ENCODE measurements at regions not wholly inside any gene's neighbourhood (a gene's known extent, or its start where the extent isn't known, plus 50 kb on each side); places are given as distances from the start of the nearest gene placed in this dataset.

DNA sequence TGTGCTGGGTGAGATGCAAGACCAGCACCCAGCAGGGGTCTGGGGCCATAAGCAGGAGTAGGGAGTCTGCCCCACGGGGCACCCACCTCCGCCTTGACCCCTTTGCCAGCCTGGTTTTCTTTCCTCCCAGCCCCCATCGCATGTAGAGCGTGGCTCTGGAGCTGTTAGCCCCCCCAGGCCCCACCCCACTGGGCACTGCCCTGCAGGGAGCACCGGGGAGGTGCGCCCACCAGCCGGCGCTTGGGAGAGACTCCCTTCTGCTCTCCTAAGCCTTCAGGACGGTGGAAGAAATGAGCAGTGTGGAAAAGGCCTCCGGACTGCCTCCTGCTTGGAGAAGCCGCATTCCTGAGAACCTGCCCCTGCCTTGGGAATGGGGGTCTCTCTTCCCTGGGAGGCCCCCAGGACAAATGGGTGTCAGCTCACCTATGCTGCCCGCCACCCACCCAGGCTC lies 186.2 kb downstream of the IRF8 start:
- Mint-ChIP-seq H3K27me3 (peaks cover 10% of the 10 kb centered on the region), H3K27ac (no peak overlapping the region), H3K4me3 (no peak overlapping the region), H3K4me1 (peaks cover 5% of the 10 kb centered on the region), H3K36me3 (no peaks in the 10 kb centered on the region), H3K9me3 (no peaks in the 10 kb centered on the region)
- no peak for DNase-seq

DNA sequence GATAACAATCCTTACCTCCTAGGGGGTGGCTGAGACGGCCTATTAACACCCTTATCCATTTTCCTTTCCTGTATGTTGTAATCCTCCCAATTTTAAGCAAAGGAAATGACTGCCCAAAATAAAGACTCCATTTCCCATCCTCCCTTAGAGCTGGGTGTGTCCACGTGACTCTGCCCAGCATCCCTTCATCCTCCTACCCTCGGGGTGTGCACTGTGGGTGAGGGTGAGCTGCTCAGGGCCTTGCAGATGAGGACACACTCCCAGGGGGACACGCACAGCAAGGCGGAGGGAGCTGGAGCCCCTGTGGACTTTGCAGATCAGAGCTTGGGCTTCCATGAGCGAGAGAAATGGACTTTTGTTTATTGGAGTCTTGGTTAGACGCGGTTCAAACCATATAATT lies 186.8 kb downstream of the IRF8 start:
- H3K4me3 Mint-ChIP-seq = no peak overlapping the region
- H3K27ac Mint-ChIP-seq = peak overlapping the region; percentile 50
- H3K9me3 Mint-ChIP-seq = no peaks in the 10 kb centered on the region
- H3K4me1 Mint-ChIP-seq = peaks cover 7% of the 10 kb centered on the region
- H3K36me3 Mint-ChIP-seq = no peaks in the 10 kb centered on the region
- no peak for DNase-seq
- H3K27me3 Mint-ChIP-seq = peaks cover 10% of the 10 kb centered on the region

DNA sequence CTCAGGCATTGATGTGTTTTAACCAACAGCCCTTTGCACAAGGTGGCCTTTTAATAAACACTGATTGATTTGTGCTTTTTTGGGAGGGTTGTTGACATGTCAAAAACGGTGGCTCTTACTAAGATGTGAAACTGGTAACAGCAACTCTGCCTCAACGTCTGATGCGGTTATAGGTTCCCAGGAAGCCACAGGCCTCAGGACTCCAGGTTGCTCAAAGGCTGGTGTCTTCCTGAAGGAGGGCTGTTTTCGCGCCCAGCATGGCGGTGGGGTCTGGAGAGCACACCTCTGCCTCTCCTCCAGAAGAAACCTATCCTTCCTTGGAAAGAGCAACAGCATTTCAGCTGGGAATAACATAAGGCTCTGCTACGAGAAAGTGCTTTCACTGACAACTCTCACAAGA lies 187.5 kb downstream of the IRF8 start:
- Mint-ChIP-seq H3K36me3 (no peaks in the 10 kb centered on the region), H3K9me3 (no peaks in the 10 kb centered on the region), H3K4me1 (peaks cover 7% of the 10 kb centered on the region), H3K4me3 (no peak overlapping the region), H3K27ac (no peak overlapping the region), H3K27me3 (peaks cover 10% of the 10 kb centered on the region)
- DNase-seq = no peak

DNA sequence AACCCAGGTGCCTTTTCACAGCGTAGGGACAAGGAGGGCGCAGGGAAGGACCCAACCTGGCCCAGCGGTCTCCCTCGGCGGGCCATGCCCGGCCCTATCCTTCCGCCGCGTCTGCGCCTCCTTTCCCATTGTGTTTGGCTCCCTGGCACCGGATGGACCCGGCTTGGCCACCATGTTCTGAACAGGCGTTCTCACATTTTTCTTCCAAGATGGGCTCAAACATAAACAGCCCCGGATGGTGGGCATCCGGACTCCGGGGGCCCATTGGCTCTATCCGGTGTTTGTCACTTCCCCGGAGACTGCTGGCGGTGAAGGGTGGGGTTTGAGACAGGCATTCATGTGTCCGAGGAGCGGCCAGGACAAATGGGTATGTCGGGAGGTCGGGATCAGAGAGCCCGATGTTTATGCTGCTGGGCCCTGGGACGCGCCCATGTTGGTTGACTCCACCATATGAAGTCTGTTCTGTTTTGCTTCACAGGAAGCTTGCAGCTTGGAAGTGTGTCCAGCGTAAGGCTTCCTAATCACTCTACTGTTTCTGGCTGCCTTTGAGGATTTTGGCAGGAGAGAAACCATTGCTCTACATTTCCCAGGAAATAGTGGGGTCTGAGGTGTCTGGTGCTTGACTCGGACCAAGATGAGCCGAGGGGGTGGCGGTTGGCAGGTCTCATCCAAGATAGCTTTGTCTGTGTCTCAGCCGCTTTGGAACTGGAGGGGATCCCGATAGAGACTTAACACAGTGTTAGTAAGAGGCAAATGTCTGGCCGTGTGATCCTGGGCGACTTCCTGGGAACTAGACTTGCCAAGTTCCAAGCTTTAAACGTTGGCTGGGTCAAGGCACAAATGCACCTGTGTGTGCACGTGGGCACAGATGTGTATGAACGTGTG lies 188.3 kb downstream of the IRF8 start:
- Mint-ChIP-seq H3K4me1 (peaks cover 7% of the 10 kb centered on the region), H3K4me3 (no peak overlapping the region), H3K27ac (no peak overlapping the region), H3K9me3 (no peaks in the 10 kb centered on the region), H3K27me3 (peaks cover 10% of the 10 kb centered on the region), H3K36me3 (no peaks in the 10 kb centered on the region)
- DNase-seq = no peak

DNA sequence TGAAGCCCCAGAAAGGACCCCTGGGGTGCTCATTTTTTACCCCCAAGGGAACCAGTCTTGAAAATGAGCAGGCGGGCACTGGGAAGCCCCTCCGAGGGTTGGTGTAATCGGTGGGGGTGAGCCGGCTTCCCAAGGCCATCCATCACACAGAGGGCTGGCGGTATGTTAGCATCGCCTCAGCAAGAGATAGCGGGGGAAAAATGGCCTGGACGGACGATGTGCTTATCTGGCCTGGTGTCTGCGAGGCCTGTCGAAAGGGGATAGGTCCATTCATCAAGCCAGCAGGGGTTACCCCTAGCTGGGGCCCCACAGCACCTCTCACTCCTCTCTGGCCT lies 188.9 kb downstream of the IRF8 start:
- no peaks in the 10 kb centered on the region for H3K36me3 Mint-ChIP-seq
- peaks cover 4% of the 10 kb centered on the region for H3K27me3 Mint-ChIP-seq
- H3K9me3 Mint-ChIP-seq = no peaks in the 10 kb centered on the region
- no peak overlapping the region for H3K27ac Mint-ChIP-seq
- no peak overlapping the region for H3K4me3 Mint-ChIP-seq
- peaks cover 7% of the 10 kb centered on the region for H3K4me1 Mint-ChIP-seq
- DNase-seq = no peak

DNA sequence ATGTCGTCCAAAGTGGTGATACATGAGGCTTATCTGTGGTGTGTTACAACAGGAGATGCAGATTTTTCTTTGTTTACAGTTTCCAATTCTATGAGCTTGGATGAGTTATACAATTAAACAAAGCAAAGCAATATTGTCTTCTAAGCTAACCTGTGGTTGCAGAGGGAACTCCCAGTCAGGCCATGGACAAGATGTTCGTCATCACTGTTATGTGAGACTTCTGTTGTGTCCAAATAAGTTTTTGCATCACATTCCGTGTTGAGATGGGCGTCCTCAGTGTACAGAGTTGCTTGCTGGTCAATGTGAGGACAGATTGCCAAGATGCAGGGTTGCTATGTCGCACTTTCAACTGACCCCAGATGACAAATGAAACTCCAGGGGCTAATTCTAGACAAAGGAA lies 189.3 kb downstream of the IRF8 start:
- Mint-ChIP-seq H3K36me3 (no peaks in the 10 kb centered on the region), H3K27me3 (peaks cover 4% of the 10 kb centered on the region), H3K9me3 (no peaks in the 10 kb centered on the region), H3K27ac (no peak overlapping the region), H3K4me3 (no peak overlapping the region), H3K4me1 (peaks cover 7% of the 10 kb centered on the region)
- DNase-seq = no peak

DNA sequence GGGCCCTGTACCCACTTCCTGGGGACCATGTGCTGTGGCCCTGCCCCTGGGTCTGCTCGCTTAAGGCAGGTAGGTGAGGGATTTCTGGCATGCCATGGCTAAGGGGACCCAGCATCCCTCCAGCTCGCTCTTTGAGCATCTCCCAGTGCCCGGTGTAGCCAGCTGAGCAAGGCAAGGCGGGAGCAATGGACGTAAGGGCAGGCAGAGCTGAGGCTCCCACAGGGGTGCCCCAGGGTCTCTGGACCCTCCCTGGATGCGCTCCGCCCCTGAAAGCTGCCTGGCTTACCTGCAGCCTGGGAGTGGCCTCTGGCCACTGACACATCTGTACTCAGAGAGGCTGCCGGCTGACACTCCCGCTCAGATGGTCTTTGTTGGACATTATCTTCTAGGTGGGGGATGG lies 189.9 kb downstream of the IRF8 start:
- Mint-ChIP-seq H3K4me1 (peaks cover 7% of the 10 kb centered on the region), H3K27ac (no peak overlapping the region), H3K4me3 (no peak overlapping the region), H3K27me3 (no peaks in the 10 kb centered on the region), H3K9me3 (no peaks in the 10 kb centered on the region), H3K36me3 (no peaks in the 10 kb centered on the region)
- no peak for DNase-seq

DNA sequence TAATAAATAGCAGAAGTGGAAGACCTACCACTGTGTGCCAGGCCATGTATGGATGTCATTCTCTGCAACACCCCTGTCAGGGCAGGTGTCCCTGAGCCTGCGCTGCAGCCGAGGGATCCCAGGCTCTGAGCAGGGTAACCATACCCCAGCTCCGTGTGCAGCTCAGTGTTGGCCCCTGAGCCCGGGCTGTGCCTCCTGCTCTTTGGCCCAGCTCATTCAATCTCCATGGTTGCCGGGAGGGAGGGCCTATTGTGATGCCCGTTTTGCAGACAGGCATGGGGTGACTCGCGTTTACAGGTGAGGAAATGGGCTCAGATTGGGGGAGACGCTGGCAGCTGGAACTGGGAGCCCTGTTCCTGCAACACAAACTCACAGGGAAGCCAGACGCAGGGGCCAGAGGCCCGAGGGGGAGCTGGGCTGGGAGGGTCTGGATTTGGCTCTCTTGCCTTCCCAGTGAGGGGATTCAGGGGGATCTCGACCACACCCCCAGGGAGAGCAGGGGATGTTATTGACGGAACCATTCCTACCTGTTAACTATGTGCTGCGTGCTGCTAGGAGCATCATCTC lies 190.5 kb downstream of the IRF8 start:
- no peaks in the 10 kb centered on the region for H3K27me3 Mint-ChIP-seq
- H3K4me1 Mint-ChIP-seq = peaks cover 7% of the 10 kb centered on the region
- H3K4me3 Mint-ChIP-seq = no peak overlapping the region
- no peaks in the 10 kb centered on the region for H3K9me3 Mint-ChIP-seq
- no peak overlapping the region for H3K27ac Mint-ChIP-seq
- DNase-seq = no peak
- H3K36me3 Mint-ChIP-seq = no peaks in the 10 kb centered on the region

DNA sequence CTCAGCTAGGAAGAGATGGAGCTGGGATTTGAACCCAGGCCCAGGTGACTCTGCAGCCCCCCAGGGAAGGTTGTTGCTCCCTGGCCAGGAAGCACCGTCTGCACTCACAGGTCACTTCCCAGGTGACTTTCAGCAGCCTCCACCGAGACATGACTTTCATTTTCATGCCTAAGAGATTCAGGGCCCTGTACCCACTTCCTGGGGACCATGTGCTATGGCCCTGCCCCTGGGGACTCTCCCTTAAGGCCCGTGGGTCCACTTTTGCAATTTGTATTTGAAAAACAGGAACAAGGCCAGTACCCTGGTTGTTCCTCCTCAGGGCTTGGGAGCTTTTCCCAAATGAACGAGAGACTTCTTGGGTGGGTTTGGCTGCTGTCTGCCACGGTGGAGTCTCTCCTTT lies 191.0 kb downstream of the IRF8 start:
- H3K4me3 Mint-ChIP-seq = no peak overlapping the region
- peaks cover 7% of the 10 kb centered on the region for H3K4me1 Mint-ChIP-seq
- H3K9me3 Mint-ChIP-seq = no peaks in the 10 kb centered on the region
- no peak overlapping the region for H3K27ac Mint-ChIP-seq
- no peaks in the 10 kb centered on the region for H3K27me3 Mint-ChIP-seq
- no peak for DNase-seq
- no peaks in the 10 kb centered on the region for H3K36me3 Mint-ChIP-seq

DNA sequence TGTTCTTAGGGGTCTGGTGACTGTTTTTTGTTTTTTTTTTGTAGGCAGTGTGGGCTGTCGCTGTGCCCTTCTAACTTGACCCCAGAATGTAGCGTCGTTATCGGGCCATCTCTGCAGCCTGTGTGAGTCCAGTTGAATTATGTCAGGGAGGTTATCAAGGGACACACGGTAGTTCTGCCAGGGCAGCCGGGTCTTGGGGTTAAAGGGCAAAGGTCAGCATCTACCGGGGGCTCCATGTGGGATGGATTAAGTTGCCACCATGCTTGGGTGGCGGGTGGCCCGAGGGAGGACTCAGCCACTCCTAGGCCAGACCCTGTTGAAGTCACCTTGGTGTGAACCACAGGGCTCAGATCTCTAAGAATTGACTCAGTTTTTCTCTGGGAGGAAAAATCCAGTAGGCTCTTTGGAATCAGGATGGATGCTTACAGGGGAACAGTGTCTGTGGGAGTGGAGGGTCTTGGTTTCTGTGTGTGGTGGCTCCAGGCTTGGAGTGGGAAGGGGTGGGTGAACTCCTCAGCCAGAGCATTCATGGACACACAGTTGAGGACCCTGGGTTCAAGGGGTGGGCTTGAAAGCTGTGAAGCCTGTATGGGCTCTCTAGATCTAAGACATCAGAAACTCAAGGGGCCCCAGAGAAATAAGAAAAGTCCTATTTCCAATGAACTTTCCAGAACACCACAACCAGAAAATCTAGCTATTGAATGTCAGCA lies 191.7 kb downstream of the IRF8 start:
- no peak overlapping the region for H3K27ac Mint-ChIP-seq
- H3K4me1 Mint-ChIP-seq = peaks cover 7% of the 10 kb centered on the region
- DNase-seq = no peak
- no peak overlapping the region for H3K4me3 Mint-ChIP-seq
- H3K36me3 Mint-ChIP-seq = no peaks in the 10 kb centered on the region
- H3K9me3 Mint-ChIP-seq = no peaks in the 10 kb centered on the region
- H3K27me3 Mint-ChIP-seq = no peaks in the 10 kb centered on the region

DNA sequence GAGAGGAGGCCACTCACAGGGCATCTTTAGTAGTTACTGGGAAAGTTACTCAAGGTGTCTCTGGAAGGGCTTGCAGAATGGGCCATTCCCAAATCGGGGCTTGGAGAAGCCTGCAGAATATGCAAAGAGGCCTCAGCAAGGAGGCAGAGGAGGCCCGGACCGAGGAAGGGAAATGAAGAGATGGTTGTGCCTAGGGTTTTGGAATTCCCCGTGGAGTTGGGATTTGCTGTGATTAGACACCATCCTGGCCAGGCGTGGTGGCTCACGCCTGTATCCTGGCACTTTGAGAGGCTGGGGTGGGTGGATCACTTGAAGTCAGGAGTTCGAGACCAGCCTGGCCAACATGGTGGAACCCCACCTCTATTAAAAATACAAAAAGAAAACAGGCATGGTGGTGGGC lies 193.0 kb downstream of the IRF8 start:
- no peaks in the 10 kb centered on the region for H3K36me3 Mint-ChIP-seq
- H3K4me3 Mint-ChIP-seq = no peak overlapping the region
- no peak overlapping the region for H3K27ac Mint-ChIP-seq
- H3K27me3 Mint-ChIP-seq = no peaks in the 10 kb centered on the region
- H3K9me3 Mint-ChIP-seq = no peaks in the 10 kb centered on the region
- DNase-seq = no peak
- peaks cover 7% of the 10 kb centered on the region for H3K4me1 Mint-ChIP-seq

DNA sequence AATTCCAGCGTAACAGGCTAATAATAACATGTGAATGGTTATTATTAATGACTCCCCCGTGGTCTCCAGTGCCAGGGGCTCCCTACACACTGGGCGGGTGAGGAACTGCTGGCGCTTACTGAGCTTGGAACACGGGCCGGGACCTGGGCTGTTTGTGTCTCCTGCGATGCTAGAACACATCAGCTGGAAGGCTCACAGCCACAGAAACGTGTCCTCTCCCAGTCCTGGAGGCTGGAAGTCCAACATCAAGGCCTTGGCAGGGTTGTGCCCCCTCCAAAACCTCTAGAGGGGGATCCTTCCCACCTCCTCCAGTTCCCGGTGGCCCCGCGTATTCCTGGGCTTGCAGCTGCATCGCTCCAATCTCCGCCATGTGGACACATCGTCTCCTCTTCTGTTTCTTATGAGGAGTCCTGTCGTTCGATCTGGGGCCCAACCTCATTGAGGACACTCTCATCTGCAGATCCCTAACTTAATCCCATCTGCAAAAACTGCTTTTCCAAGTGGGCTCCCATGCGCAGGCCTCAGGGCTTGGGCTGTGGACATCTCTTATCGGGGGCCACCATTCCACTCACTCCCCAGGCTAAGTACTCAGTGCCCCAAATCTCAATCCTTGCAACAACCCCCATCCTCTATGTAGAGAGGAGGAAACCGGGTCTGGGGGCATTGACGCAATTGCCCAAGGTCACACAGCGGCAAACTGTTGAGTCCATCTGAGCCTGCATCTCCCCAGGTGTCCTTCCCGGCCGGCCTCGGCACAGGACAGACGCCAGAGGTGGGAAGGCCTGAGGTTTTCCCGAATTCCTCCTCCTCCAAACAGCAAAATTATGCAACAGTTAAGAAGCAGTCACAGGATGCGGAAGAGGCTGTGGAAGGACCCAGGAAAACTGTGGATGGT lies 193.9 kb downstream of the IRF8 start:
- no peak overlapping the region for H3K27ac Mint-ChIP-seq
- no peak overlapping the region for H3K4me3 Mint-ChIP-seq
- no peaks in the 10 kb centered on the region for H3K27me3 Mint-ChIP-seq
- H3K36me3 Mint-ChIP-seq = no peaks in the 10 kb centered on the region
- H3K4me1 Mint-ChIP-seq = peaks cover 7% of the 10 kb centered on the region
- H3K9me3 Mint-ChIP-seq = no peaks in the 10 kb centered on the region
- no peak for DNase-seq

DNA sequence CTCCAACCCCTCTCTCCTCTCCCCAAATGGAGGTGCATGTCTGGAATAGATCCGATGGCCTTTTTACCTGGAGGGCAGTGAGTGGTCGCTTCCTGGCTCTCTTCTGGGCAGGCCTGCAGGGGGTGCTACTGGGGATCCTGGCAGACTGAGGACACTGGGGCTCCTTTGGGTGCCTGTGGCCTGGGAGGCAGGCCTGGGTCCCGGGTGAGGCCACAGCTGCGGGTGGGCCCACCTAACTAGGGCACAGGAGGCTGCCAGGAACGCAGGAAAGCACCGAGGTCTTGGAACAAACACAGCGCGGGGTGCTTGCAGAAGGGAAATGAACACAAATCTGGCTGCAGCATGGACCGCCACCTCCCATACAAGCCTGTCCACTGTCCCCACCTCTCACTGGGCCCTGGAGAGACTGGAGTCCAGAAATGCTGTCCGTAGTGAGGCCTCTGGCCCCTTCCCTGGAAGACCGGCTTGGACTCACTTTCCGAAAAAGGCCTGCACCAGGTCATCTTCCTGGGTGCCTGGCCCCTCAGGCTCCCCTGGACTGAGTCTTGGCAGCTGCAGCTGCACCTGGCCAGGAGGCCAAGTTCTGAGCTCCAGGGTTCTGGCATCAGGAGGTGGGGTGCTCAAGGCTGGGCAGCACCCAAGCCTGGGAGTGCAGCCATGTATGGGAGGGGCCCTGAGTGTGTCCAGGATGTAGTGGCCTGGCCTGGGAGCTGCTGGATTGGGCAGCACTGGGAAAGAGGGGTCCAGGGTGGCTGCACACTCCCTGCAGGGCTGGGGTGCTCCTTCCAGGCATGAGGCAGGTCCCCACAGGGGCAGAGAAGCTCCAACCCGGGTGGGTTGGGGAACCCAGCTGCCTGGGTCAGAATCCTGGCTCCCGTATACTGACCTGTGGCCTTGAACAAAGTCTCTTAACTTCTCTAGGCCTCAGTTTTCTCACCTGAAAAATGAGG lies 195.1 kb downstream of the IRF8 start:
- no peaks in the 10 kb centered on the region for H3K9me3 Mint-ChIP-seq
- DNase-seq = no peak
- H3K27me3 Mint-ChIP-seq = no peaks in the 10 kb centered on the region
- no peak overlapping the region for H3K27ac Mint-ChIP-seq
- no peaks in the 10 kb centered on the region for H3K36me3 Mint-ChIP-seq
- H3K4me1 Mint-ChIP-seq = peaks cover 7% of the 10 kb centered on the region
- H3K4me3 Mint-ChIP-seq = no peak overlapping the region

DNA sequence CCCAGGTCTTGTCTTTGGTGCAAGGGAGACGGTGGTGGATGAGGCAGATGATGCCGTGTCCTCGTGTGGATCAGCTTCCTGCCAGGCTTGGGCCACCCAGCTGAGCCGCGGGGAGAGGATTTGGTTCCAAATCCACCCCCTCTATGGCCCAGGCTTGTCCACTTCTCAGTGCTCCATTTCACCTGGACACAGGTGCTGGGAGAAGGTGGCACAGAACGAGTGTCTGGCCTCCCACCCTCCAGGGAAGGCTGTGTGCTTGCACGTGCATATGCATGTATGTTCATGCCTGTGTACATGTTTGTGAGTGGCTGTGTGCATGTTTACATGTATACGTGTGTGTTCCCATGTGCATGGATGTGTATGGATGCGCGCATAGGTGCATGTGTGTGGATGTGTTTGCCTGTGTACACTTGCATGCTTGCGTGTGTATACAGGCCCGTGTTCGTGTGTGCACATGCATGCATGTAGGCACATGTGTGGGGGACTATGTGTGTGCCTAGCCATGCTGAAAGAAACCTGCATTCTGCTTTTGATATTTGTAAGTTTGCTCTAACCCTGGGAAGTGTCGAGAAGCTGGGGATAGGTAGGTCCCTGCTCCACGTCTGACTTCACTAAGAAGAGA lies 196.3 kb downstream of the IRF8 start:
- Mint-ChIP-seq H3K27ac (no peak overlapping the region), H3K4me1 (peaks cover 1% of the 10 kb centered on the region), H3K27me3 (no peaks in the 10 kb centered on the region), H3K4me3 (no peak overlapping the region), H3K9me3 (no peaks in the 10 kb centered on the region), H3K36me3 (no peaks in the 10 kb centered on the region)
- no peak for DNase-seq
